ENCODE measurements at regions not wholly inside any gene's neighbourhood (a gene's known extent, or its start where the extent isn't known, plus 50 kb on each side); places are given as distances from the start of the nearest gene placed in this dataset.

- no peak for ATAC-seq
- H3K4me1 Mint-ChIP-seq = peaks cover 0 to 2% (median 0%) of the 10 kb centered on the region in 4 donors
- H3K4me3 Mint-ChIP-seq = no peak overlapping the region
- H3K9me3 Mint-ChIP-seq = peaks cover 2 to 29% (median 13%) of the 10 kb centered on the region in 9 donors
- H3K27ac Mint-ChIP-seq = no peak overlapping the region
- H3K27me3 Mint-ChIP-seq = peaks cover 0 to 4% (median 3%) of the 10 kb centered on the region in 5 donors
- peaks cover 0 to 11% (median 2%) of the 10 kb centered on the region in 3 donors for H3K36me3 Mint-ChIP-seq
- DNase-seq = no peak
- POLR2A ChIA-PET = no interaction called here
Observed at GRCh38 chr11:108994887-108995286, 330.0 kb downstream of the DDX10 start.

- Mint-ChIP-seq H3K4me1 (peaks cover 0 to 2% (median 0%) of the 10 kb centered on the region in 4 donors), H3K27me3 (peaks cover 0 to 4% (median 3%) of the 10 kb centered on the region in 5 donors), H3K36me3 (peaks cover 0 to 11% (median 2%) of the 10 kb centered on the region in 3 donors), H3K4me3 (no peak overlapping the region), H3K27ac (no peak overlapping the region), H3K9me3 (peaks cover 2 to 37% (median 16%) of the 10 kb centered on the region in 9 donors)
- POLR2A ChIA-PET = no interaction called here
- ATAC-seq (no peak), DNase-seq (no peak)
Observed at GRCh38 chr11:108997826-108998225, 333.0 kb downstream of the DDX10 start.

- no peak overlapping the region for H3K27ac Mint-ChIP-seq
- peaks cover under 1 to 4% (median 3%) of the 10 kb centered on the region in 5 donors for H3K27me3 Mint-ChIP-seq
- H3K4me1 Mint-ChIP-seq = no peaks in the 10 kb centered on the region
- peaks cover 3 to 37% (median 16%) of the 10 kb centered on the region in 9 donors for H3K9me3 Mint-ChIP-seq
- ATAC-seq = no peak
- peaks cover 0 to 11% (median 2%) of the 10 kb centered on the region in 3 donors for H3K36me3 Mint-ChIP-seq
- POLR2A ChIA-PET = no interaction called here
- H3K4me3 Mint-ChIP-seq = no peak overlapping the region
- no peak for DNase-seq
Observed at GRCh38 chr11:109000531-109000930, 335.7 kb downstream of the DDX10 start.

- Mint-ChIP-seq H3K36me3 (peaks cover 0 to 11% (median 2%) of the 10 kb centered on the region in 3 donors), H3K27me3 (peaks cover 2 to 7% (median 5%) of the 10 kb centered on the region in 5 donors), H3K27ac (no peak overlapping the region), H3K4me3 (no peak overlapping the region), H3K9me3 (peaks cover 3 to 32% (median 15%) of the 10 kb centered on the region in 9 donors), H3K4me1 (no peaks in the 10 kb centered on the region)
- DNase-seq = no peak
- POLR2A ChIA-PET = no interaction called here
- no peak for ATAC-seq
Observed at GRCh38 chr11:109001585-109001984, 336.7 kb downstream of the DDX10 start.

GRCh38 chr11:109012991-109013390 lies 348.1 kb downstream of the DDX10 start:
- H3K9me3 Mint-ChIP-seq = no peaks in the 10 kb centered on the region
- H3K36me3 Mint-ChIP-seq = no peaks in the 10 kb centered on the region
- no peak overlapping the region for H3K4me3 Mint-ChIP-seq
- ATAC-seq = no peak
- H3K27me3 Mint-ChIP-seq = peaks cover 0 to 7% (median 0%) of the 10 kb centered on the region in 5 donors
- DNase-seq = no peak
- H3K27ac Mint-ChIP-seq = no peak overlapping the region
- H3K4me1 Mint-ChIP-seq = no peaks in the 10 kb centered on the region
- POLR2A ChIA-PET = no interaction called here

GRCh38 chr11:109015283-109015682 lies 350.4 kb downstream of the DDX10 start:
- H3K4me3 Mint-ChIP-seq = no peak overlapping the region
- ATAC-seq (no peak), DNase-seq (no peak)
- no peak overlapping the region for H3K27ac Mint-ChIP-seq
- no peaks in the 10 kb centered on the region for H3K36me3 Mint-ChIP-seq
- H3K4me1 Mint-ChIP-seq = no peaks in the 10 kb centered on the region
- POLR2A ChIA-PET = no interaction called here
- H3K9me3 Mint-ChIP-seq = no peaks in the 10 kb centered on the region
- H3K27me3 Mint-ChIP-seq = peaks cover 0 to 4% (median 0%) of the 10 kb centered on the region in 5 donors

GRCh38 chr11:109016724-109017123 lies 351.9 kb downstream of the DDX10 start:
- no peak overlapping the region for H3K27ac Mint-ChIP-seq
- no peaks in the 10 kb centered on the region for H3K4me1 Mint-ChIP-seq
- no peak overlapping the region for H3K4me3 Mint-ChIP-seq
- DNase-seq = no peak
- peaks cover 0 to 4% (median 0%) of the 10 kb centered on the region in 5 donors for H3K27me3 Mint-ChIP-seq
- ATAC-seq = no peak
- H3K9me3 Mint-ChIP-seq = no peaks in the 10 kb centered on the region
- no peaks in the 10 kb centered on the region for H3K36me3 Mint-ChIP-seq
- POLR2A ChIA-PET = no interaction called here

GRCh38 chr11:109017489-109017888 lies 352.6 kb downstream of the DDX10 start:
- POLR2A ChIA-PET = no interaction called here
- H3K27me3 Mint-ChIP-seq = peaks cover 0 to 3% (median 0%) of the 10 kb centered on the region in 5 donors
- H3K27ac Mint-ChIP-seq = no peak overlapping the region
- ATAC-seq (no peak), DNase-seq (no peak)
- no peaks in the 10 kb centered on the region for H3K9me3 Mint-ChIP-seq
- H3K4me3 Mint-ChIP-seq = no peak overlapping the region
- no peaks in the 10 kb centered on the region for H3K4me1 Mint-ChIP-seq
- H3K36me3 Mint-ChIP-seq = no peaks in the 10 kb centered on the region

- H3K9me3 Mint-ChIP-seq = peaks cover 0 to 1% (median 0%) of the 10 kb centered on the region in 9 donors
- H3K27me3 Mint-ChIP-seq = no peaks in the 10 kb centered on the region
- DNase-seq (no peak), ATAC-seq (no peak)
- H3K36me3 Mint-ChIP-seq = no peaks in the 10 kb centered on the region
- H3K4me3 Mint-ChIP-seq = no peak overlapping the region
- POLR2A ChIA-PET = no interaction called here
- H3K4me1 Mint-ChIP-seq = no peaks in the 10 kb centered on the region
- H3K27ac Mint-ChIP-seq = no peak overlapping the region
Observed at GRCh38 chr11:109018639-109019038, 353.8 kb downstream of the DDX10 start.

GRCh38 chr11:109019342-109019936 lies 354.6 kb downstream of the DDX10 start:
- H3K4me3 Mint-ChIP-seq = no peak overlapping the region
- peaks cover 0 to 8% (median 1%) of the 10 kb centered on the region in 9 donors for H3K9me3 Mint-ChIP-seq
- POLR2A ChIA-PET = no interaction called here
- no peaks in the 10 kb centered on the region for H3K4me1 Mint-ChIP-seq
- H3K27ac Mint-ChIP-seq = no peak overlapping the region
- no peaks in the 10 kb centered on the region for H3K27me3 Mint-ChIP-seq
- DNase-seq = no peak
- no peak for ATAC-seq
- no peaks in the 10 kb centered on the region for H3K36me3 Mint-ChIP-seq

GRCh38 chr11:109023036-109023435 lies 358.2 kb downstream of the DDX10 start:
- Mint-ChIP-seq H3K4me3 (no peak overlapping the region), H3K9me3 (peaks cover 0 to 22% (median 4%) of the 10 kb centered on the region in 9 donors), H3K27me3 (peaks cover 0 to 1% (median 0%) of the 10 kb centered on the region in 5 donors), H3K27ac (no peak overlapping the region), H3K36me3 (no peaks in the 10 kb centered on the region), H3K4me1 (no peaks in the 10 kb centered on the region)
- DNase-seq = no peak
- POLR2A ChIA-PET = no interaction called here
- no peak for ATAC-seq

- DNase-seq = no peak
- POLR2A ChIA-PET = no interaction called here
Observed at GRCh38 chr11:109026891-109027489, 362.1 kb downstream of the DDX10 start.

GRCh38 chr11:109027851-109028250 lies 363.0 kb downstream of the DDX10 start:
- H3K27ac Mint-ChIP-seq = no peak overlapping the region
- H3K4me1 Mint-ChIP-seq = no peaks in the 10 kb centered on the region
- H3K27me3 Mint-ChIP-seq = peaks cover 0 to 8% (median 7%) of the 10 kb centered on the region in 5 donors
- POLR2A ChIA-PET = no interaction called here
- DNase-seq = no peak
- H3K36me3 Mint-ChIP-seq = no peaks in the 10 kb centered on the region
- H3K4me3 Mint-ChIP-seq = no peak overlapping the region
- peaks cover 0 to 22% (median 6%) of the 10 kb centered on the region in 9 donors for H3K9me3 Mint-ChIP-seq
- no peak for ATAC-seq

More at GRCh38 chr11:109026891-109027489, 362.1 kb downstream of the DDX10 start:
- Mint-ChIP-seq H3K4me3 (no peak overlapping the region), H3K36me3 (no peaks in the 10 kb centered on the region), H3K9me3 (peaks cover 0 to 22% (median 6%) of the 10 kb centered on the region in 9 donors), H3K4me1 (no peaks in the 10 kb centered on the region), H3K27ac (no peak overlapping the region), H3K27me3 (peaks cover 0 to 8% (median 7%) of the 10 kb centered on the region in 5 donors)
- ATAC-seq = no peak
